Nucleus accumbens (tissue), 56 donors: ENCODE measurements at regions not wholly inside any gene's neighbourhood (a gene's known extent, or its start where the extent isn't known, plus 50 kb on each side); places are given as distances from the start of the nearest gene placed in this dataset.
"Not testable (repeated sequence)": the region's sequence is repeated elsewhere in the genome, so short reads cannot be mapped to it uniquely, and the experiment has no call there.

Experiments used
- DNase-seq, 56 donors: peaks; one replicate each; lab custom pipeline; 2025; lab: John Stamatoyannopoulos, UW

DNA sequence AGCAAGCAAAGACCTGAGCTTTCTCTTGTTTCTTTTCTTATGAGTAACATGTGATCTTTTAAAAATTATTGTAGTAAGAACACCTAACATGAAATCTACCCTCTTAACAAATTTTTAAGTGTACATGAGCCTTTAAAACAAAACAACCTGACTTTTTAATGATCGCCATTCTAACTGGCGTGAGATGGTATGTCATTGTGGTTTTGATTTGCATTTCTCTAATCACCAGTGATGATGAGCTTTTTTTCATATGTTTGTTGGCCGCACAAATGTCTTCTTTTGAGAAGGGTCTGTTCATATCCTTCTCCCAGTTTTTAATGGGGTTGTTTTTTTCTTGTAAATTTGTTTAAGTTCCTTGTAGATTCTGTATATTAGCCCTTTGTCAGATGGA, 73.7 kb upstream of the BMP2 start:
- DNase-seq, result not testable (repeated sequence)

DNA sequence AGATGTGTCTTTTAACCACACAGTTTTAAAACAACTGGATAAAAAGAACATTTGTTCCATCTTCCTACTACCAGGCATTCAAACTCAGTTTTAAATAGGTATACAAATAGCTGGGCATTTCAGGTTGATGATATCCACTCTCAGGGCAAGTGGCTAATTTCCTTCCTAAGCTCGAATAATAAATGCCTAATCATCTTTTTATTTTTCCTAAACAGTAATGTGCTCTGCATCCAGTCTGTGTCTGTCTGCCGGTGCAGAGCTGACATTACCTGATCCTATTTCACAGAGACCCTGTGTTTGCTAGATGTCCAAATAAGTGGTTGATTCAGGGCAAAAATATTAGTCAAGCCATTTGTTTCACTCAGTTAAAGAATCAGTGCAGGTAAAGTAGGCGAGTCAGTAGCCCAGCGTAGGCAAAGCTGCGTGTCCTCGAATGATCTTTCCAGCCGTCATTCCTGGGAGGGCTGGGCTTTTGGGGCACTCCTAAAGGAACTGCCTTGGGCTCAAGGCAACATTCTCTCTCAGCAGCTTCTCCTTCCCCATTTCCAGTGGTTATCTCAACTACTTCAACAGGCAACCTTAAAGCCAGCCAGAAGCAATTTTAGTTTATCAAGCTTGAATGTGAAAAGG, 74.2 kb upstream of the BMP2 start:
- no peak for DNase-seq

DNA sequence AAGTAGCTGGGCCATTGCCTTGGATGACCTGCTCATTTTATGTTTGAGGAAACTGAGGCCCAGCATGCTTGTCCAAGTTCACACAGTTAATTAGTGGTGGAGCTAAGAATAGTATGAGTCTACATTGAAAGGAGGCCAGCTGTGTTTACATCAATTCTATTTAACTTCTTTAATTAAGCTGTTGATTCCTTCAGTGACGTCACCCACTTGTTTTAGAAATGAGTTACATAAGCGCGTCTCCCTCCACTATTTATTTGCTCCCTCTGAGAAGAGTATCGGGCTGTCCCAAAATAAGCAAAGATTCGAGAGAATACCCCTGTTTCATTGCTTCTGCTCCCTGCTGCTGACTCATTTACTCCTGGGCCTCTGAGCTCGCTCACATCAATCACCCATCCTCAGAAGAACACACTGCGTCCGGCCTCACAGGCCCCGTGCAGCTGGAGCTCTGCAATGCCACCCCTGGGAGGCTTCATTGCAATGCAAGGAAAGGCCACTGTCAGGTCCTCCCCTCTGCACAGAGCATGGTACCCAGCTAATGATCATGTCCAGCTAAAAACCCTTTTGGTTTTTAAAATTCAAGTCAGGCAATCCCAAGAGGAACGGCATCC, 74.8 kb upstream of the BMP2 start:
- DNase-seq, result peak in 3 of 56 donors; percentile 8 to 12 (median 9)

DNA sequence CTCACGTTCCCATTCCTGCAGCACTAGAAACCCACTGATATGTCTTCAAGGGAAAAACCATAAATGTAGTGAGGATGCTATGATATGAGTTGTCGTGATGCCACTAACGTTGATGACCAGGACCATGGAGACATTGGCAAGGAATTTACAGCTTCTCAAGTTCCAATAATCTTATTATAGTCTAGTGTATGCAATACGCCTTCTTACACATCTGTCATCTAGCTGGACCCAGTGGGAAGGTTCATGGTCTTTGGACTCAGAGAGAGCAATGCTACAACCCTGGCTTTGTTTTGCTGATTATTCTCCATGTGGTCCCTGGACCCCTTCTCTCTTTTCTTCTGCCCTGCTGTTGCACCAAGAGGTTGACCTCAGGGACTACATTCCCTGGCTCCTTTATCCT, 76.0 kb upstream of the BMP2 start:
- no peak for DNase-seq

DNA sequence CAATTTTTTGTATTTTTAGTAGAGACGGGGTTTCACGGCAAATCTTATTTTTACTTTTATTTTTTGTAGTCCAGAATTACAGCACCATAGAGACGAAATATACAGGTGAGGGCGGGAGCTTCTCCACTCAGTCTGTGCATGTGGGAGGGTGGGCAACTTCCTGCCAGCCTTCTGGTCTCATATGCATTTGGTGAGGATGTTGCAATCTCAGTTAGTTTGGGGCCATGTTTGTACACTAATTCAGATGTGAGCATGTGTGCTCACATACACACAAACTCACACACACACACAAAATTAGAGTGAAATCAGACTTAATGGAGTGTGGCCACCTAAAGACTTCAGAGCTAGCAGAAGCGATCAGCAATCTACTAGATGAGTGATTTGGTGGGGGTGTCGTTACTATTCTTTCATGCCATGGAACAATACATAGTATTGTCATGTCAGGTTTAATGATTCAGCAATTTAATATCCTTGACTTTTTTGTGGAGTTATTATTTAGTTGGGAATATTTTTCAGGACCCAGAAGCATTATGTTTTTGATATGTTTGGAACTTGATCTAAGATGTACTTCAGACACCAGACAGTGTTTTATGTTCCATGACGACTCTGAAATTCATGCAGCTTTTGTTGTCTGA, 78.0 kb upstream of the BMP2 start:
- DNase-seq, result no peak

DNA sequence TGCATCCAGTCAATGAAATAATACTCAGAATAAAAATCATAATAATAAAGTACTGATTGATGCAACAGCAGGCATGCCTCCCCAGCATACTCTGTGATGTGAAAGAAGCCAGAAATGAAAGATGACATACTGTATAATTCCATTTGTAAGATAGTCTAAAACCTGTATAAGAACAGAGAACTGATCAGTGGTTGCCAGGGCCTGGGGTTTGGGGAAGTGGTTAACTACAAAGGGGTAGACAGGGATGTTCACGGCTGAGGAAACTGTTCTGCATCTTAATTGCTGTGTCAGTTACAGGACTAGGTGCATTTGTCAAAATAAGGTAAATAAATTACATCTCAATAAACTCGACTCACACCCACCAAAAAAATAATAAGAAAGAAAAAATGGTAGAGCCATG, 81.3 kb upstream of the BMP2 start:
- DNase-seq, result no peak

DNA sequence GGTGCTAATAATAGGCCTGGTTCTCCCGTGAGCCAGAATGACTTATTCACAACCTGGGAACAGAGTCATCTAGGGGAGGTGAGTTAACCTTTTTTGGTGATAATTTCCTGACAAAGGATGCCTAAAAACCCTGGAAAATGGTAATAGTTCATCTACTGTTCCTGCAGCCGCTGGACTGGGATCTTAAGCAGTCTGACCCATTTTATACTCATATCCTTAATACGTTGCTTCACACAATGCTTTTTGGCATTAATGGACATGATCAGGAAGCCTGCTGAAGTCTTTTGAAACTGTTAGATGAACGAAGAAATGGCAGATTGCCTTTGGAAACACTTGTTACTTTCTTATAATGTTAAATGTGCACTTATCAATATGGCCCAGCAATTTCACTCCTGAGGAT, 81.9 kb upstream of the BMP2 start:
- DNase-seq, result no peak

DNA sequence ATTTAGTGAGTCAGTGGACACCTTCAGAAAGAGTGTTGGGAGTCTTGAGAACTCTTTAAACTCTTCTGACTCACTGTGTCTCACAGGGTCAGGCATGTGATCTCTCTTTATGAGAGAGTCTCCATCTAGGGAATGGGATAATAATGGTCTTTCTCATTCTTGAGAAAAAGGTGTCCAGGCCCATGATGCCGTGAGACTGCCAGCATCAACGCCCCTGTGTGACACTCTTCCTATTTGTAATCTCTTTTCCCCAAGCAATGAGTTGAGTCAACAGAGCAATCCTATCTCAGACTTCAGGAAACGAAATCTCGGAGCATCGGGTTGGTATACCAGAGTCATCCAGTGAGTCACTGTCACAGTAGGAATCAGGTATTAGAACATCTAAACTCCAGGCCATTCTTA, 82.3 kb upstream of the BMP2 start:
- DNase-seq, result no peak

DNA sequence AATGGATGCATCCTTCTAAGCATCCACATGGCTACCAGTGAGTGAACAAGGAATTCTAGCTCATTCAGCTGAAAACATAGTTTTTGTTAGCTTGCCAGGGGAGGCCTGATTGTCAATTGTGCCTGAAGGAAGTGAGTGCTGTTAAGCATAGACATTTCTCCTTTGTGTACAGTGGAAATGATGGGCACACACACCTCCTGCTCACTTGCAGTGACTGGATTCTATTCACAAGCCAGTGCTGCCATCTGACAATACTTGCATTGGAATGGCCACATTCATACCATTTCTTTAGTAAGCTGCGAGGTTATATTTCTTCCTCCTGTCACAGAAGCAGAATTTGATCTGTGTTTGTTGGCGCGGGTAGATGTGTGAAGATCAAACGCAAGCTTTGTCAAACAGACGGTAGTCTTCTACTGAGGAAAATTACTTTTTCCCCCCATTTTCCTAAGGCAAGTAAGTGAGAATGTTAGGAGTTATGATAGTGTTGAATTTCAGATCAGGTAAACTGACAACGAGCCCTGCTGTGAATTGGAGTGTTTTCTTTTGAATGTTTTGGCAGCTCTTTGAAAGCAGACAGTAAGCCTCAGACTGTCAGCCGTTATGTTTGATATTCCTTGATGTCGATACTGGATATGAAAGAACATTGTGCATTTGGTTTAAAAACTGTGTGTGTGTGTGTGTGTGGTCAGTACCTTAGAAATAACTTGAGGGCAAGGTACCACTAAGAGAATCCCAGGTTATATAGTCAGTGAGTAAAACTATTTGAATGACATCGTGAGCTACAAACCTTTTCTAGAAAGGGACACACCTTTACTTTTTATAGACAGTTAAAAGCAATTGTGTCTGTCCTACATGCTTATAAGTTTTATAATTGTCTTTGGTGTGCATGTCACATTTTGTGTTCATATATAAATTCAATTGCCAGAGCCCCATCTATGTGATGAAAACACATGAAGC, 84.2 kb upstream of the BMP2 start:
- DNase-seq, result no peak

DNA sequence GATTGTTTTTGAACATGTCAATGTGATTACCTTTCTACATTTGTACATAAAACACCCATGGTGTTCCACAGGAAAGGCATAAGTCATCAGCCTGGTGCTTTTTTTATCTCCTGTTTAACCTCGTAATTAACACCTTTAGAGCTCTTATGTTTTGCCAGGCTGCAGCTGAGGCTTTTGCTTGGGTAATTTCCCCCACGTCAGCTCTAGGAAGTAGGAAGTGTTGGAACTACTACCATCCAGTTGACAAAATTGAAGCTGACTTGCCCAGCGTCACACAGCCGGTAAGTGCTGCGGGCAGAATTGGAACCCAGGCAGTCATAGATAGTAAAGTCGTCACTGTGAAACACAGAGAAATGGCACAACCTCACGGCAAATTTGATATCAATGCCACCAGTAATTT, 86.6 kb upstream of the BMP2 start:
- no peak for DNase-seq

DNA sequence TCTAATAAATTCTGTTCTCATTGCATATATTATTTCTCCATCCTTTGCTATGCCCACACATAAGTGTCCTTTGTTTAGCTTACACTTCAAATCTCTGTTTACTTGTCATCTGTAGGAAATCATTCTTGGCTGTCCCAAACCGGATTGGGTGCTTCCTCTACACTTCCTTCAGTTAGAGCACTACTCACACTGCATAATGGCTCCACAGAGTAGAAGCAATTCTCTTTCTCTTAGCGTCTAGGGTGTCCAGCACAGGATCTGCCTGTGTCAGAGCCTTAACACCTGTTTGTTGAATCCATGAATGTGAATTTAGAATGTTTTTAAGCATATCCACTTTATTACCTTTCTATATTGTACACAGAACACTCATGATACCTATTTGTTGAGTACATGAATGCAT, 87.0 kb upstream of the BMP2 start:
- no peak for DNase-seq

DNA sequence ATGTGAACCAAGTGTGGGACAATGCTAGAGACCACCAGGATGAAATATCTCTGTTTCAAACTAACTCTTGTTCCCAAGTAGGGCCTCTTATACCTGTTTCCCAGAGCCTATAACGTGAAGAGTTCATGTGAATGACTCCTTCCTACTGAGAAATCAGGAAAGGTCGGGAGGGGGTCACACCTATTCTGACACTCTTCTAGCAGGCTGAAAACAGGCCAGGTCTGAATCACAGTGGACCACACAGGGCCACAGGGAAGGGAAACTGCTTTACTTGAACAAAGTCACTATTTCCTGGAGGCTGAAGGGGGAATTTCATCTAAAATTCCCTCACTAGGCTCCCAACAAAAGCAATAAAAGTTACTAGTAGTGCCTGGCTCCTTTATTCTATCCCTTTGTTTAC, 88.4 kb upstream of the BMP2 start:
- no peak for DNase-seq

DNA sequence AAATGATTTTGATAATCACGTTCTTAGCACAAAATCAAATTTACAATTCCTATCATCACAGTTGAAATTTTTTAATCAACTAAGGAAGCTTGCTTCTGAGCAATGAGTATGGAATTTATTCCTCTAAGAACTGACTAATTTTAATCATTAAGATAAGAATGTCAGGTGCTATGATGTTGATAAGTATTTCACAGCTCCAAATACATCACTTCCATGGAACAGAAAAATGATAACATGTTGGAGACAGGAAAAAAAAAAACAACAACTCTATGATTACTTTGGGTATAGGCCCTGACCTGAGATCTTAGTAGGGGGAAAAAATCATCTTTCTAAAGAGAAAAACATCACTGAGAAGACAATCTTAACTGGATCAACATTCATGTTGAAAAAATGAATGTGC, 89.4 kb upstream of the BMP2 start:
- no peak for DNase-seq

DNA sequence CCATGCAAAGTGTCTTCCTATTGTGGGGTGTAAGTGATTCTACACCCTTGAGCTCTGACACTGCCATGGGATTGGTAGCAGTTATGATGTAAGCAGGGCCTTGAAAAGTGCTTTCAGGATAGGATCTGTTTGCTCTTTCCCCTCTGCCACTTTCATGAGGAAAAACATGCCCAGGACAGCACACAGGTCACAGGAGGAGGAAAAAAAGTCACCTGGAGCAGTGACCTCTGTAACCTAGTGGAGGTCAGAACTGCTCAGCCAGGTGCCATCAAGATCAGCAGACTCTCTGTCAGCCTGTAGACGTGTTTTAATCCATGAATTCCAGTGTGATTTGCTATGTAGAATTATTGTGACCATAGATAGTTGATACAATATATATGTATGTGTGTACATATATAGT, 92.7 kb upstream of the BMP2 start:
- no peak for DNase-seq

DNA sequence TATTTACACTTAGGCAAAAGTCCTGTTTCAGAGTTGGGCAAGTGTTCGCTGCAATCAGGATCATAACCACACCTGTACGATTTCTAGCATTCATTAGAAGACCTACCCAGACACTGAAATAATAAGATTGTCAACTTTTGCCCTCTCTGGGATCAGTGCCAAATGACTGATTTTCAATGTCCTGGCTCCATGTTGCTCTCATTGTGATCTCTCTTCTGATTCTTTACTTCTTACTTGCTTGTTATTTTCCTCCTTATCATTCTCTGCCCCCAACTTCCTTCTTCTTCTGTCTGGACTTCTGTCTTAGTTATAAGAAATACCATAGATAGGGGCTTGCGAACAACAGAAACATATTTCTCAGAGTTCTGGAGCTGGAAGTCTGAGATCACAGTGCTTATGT, 94.4 kb upstream of the BMP2 start:
- no peak for DNase-seq

DNA sequence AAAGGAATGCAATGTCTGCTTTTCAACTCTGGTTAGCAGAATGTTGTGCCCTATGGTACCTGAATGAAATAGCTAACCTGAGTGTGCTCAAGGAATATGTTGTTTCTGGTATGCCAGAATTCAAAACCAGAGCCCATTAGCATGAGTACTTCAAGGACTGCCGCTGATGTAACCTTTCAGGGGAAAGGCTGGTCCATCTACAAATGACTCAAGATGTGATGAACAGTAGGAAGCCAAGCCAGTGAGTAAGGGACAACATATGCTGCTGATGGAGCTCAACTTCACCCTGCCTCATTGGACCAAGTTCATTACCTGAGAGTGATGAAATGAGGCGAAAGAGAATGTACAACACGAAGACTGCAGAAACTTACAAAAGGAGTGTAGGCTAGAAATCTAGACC, 95.7 kb upstream of the BMP2 start:
- DNase-seq, result no peak

DNA sequence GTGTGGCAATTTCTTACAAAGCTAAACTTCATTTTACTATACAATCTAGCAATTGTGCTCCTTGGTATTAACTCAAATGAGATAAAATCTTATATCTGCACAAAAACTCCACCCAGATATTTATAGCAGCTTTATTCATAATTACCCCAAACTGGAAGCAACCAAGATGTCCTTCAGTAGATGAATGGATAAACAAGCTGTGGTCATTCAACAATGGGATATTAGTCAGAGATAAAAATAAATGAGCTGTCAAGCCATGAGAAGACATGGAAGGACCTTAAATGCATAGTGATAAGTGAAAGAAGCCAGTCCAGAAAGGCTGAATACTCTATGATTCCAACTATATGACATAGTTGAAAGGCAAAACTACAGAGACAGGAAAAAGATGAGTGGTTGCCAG, 98.9 kb upstream of the BMP2 start:
- no peak for DNase-seq

DNA sequence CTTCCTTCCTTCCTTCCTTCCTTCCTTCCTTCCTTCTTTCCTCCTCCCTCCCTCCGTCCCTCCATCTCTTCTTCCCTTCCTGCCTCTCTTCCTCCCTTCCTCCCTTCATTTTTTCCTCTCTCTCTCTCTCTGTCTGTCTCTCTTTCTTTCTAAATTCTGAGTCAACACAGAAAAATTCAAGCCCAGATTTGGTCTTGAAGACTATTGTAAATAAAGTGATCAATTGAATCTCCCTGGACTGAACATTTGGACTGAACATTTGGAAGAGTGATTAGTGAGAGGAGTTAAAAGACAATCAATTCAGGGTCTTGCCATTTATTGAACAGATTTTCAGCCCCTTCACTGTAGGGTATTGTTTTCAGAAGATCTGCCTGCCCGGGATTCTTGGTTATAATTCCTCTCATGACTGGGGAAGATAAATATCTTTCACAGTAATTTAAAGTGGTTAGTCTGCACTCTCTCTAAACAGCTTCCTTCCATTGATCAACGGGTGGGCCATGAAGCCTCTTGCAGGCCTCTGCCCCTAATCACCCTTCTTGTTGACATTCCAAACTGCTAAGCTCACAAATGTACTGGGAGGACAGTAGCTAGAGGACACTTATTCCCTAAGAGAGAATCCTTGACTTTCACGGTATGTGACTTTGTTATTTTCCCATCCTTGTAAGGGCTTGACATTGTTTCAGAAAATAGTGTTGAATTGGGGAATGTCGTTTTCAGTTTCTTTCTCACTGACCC, 101.7 kb upstream of the BMP2 start:
- DNase-seq, result no peak

DNA sequence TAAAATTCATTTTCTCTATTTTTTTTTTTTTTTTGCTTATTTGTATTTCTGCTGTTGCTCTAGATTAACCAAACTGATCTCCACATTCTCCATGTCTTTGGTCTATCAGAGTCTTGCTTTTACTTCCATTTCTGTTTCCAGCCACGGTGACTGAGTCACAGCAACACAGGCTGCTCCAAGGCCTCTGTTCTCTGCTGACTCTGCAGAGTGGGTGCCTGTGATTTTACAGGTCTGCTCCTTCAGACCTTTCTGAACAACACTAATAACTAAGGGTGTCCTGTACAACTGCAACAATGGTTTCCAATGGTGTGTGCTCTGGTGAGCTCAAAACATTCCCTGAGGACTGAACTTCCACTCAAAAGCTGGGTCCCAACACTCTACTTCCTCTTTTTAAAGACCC, 102.3 kb upstream of the BMP2 start:
- no peak for DNase-seq

DNA sequence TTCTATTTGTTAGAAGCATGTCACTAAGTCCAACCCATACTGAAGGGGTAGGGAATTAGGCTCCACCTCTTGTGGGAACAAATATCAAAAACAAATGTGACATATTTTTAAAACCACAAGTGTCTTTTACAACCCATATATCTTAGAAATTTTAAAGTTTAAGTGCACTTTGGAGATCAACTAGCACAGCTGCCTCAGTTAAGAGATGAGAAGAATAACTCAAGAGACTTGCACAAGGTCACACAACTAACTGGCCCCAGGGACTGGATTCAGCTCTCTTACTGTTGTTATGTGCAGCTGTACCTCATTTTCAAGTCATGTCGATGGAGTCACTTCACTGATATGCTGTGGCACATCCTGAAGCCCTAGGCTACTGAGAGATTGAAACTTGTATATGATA, 102.9 kb upstream of the BMP2 start:
- no peak for DNase-seq
